IPS-18a (cell line): ENCODE measurements at regions not wholly inside any gene's neighbourhood (a gene's known extent, or its start where the extent isn't known, plus 50 kb on each side); places are given as distances from the start of the nearest gene placed in this dataset.

ENCODE experiments used
- H3K27ac ChIP-seq: one replicate; pipeline ENCODE4 v1.5.1; 2013; ENCODE audit warnings: low read length
- H3K27me3 ChIP-seq: one replicate; pipeline ENCODE4 v1.6.1; 2013; ENCODE audit warnings: mild to moderate bottlenecking, low read length; ENCODE audit not compliant: control insufficient read depth, insufficient read depth
- H3K36me3 ChIP-seq: one replicate; pipeline ENCODE4 v1.6.1; 2013; ENCODE audit warnings: low read depth, low read length; ENCODE audit not compliant: control insufficient read depth
- H3K4me1 ChIP-seq: one replicate; pipeline ENCODE4 v1.6.1; 2013; ENCODE audit warnings: low read depth, low read length; ENCODE audit not compliant: control insufficient read depth
- H3K4me3 ChIP-seq: one replicate; pipeline ENCODE4 v1.5.1; 2013; ENCODE audit warnings: low read length
- H3K9ac ChIP-seq: one replicate; pipeline ENCODE4 v1.6.1; 2013; ENCODE audit warnings: mild to moderate bottlenecking, low read length, moderate library complexity
- H3K9me3 ChIP-seq: one replicate; pipeline ENCODE4 v1.6.1; 2013; ENCODE audit warnings: low read depth, low read length; ENCODE audit not compliant: control insufficient read depth

DNA sequence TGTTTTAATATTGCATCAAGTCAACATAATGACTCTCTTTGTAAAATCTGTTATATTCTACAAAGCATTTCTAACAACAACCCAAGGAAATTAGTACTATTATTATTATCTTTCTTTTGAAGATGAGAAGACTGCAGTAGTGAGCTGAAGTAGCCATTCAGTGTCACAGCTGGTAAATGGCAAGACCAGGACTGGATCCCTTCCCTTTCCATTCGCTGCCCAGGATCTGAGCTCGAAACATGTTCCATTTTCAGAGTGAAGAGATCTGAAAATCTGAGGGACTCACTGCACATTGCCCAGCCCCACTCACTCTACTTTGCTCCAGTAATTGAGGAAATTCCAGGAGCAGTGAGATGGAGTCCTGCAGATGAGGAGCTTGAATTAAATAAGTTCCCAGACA lies 240.0 kb upstream of the BLID start:
- Histone ChIP-seq H3K27me3 (no peaks in the 10 kb centered on the region), H3K9me3 (no peaks in the 10 kb centered on the region), H3K27ac (no peak overlapping the region), H3K9ac (no peak overlapping the region), H3K36me3 (no peaks in the 10 kb centered on the region), H3K4me3 (no peak overlapping the region), H3K4me1 (no peaks in the 10 kb centered on the region)

DNA sequence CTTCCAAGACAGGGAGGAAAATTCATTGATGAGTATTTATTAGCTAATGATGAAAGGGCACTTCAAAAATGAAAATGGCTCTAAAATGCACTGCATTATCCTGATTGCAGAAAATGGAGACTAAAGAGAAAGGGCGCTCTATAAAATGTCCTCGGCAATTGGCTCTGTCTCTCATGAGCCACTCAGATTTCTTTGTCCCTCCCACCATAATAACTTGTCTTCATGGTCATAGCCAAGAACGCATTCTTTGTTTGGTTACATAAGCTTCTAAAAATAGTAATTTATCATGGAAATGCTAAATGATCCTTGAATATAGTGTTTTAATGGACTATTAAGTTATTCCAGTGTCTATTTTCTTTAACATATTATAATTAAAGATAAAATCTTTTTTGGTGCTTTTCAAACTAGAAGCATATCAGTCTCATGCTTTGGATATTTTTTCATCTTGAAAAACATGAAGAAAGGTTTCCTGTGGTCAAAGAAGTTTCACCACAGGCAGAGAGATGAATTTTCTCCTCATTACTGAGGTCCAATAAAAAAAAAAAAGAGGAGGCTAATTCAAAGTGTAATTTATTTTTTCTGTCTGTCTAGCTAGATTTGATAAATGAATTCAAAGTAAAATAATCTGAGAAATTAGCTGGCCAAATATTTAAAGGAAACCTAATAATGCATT lies 238.1 kb upstream of the BLID start:
- H3K4me1 ChIP-seq = no peaks in the 10 kb centered on the region
- H3K9me3 ChIP-seq = no peaks in the 10 kb centered on the region
- H3K4me3 ChIP-seq = no peak overlapping the region
- H3K9ac ChIP-seq = no peak overlapping the region
- no peaks in the 10 kb centered on the region for H3K27me3 ChIP-seq
- H3K36me3 ChIP-seq = no peaks in the 10 kb centered on the region
- H3K27ac ChIP-seq = no peak overlapping the region

DNA sequence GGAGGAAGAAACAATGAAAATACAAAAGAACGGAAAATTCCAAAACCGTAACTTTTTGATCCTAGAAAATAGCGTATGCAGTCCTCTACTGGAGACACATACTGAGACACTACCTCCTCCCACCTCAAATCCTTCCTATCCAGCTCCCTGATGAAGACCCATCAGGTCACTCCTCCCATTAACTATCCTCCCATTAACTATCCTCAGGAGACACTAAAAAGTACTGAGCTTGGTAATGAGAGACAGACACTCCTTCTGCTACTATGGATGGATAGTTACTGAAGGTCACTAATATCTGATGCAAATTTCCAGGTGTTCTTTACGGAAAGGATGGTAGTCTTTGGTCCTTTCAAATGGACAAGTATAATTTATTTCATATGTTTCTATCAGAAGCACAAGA lies 237.5 kb upstream of the BLID start:
- H3K4me1 ChIP-seq = no peaks in the 10 kb centered on the region
- H3K9ac ChIP-seq = no peak overlapping the region
- H3K36me3 ChIP-seq = no peaks in the 10 kb centered on the region
- no peaks in the 10 kb centered on the region for H3K27me3 ChIP-seq
- no peaks in the 10 kb centered on the region for H3K9me3 ChIP-seq
- no peak overlapping the region for H3K27ac ChIP-seq
- no peak overlapping the region for H3K4me3 ChIP-seq

DNA sequence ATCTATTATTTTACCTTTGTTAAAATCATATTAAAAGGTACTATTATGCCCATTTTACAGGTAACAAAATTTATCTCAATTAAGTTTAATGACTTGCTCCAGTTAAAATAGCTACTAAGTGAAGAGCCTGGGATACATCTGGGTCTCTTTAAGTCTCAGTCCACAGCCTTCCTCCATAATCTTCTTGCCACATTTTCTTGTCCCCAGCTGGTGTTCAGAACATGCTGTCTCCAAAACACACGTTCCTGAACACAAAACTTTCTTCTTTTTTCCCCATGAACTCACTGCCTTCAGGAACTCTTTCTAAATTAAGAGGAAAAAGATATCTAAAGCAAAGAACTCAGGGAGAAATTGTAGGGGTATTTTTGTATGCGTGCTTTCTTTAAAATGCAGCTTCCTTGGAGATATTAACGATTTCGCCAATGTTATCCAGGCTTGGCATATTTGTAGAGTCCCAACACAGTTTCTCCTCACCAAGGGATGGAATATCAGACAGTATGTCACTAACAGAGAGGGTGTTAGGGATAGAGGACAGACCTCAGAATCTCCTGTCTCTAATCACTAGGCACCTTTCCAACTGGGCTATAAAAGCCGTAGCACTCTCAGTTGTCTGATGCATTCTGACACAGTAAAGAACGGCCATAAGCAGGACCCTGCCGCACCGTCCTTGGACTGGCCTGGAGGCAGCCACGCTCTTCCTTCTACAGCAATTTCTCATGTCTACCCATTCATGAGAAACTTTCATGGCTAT lies 232.8 kb upstream of the BLID start:
- H3K36me3 ChIP-seq = no peaks in the 10 kb centered on the region
- H3K27me3 ChIP-seq = no peaks in the 10 kb centered on the region
- no peaks in the 10 kb centered on the region for H3K4me1 ChIP-seq

DNA sequence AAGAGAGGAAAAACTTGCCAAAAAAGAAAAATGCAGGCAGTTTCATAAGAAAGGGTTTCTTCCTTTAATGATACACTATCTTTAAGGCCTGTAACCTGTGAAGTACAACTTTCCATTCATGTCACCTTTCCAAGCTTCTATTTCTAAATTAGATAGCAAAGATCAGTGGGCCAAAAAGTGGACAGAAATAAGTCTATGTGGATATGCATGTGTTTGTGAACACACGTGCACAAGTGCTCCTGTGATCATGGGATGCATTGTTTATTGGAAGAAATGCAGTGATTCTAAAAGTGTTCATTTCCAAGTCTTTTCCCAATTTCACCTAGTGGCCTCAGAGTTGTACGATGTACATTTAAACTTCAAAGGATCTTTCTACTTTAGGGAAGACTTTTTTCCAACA lies 230.0 kb upstream of the BLID start:
- H3K36me3 ChIP-seq = no peaks in the 10 kb centered on the region
- no peaks in the 10 kb centered on the region for H3K27me3 ChIP-seq
- no peak overlapping the region for H3K4me3 ChIP-seq
- H3K27ac ChIP-seq = no peak overlapping the region
- H3K9me3 ChIP-seq = no peaks in the 10 kb centered on the region
- no peaks in the 10 kb centered on the region for H3K4me1 ChIP-seq
- no peak overlapping the region for H3K9ac ChIP-seq

More for the DNA sequence above, 232.8 kb upstream of the BLID start:
- no peak overlapping the region for H3K27ac ChIP-seq
- no peaks in the 10 kb centered on the region for H3K9me3 ChIP-seq
- no peak overlapping the region for H3K9ac ChIP-seq
- no peak overlapping the region for H3K4me3 ChIP-seq

DNA sequence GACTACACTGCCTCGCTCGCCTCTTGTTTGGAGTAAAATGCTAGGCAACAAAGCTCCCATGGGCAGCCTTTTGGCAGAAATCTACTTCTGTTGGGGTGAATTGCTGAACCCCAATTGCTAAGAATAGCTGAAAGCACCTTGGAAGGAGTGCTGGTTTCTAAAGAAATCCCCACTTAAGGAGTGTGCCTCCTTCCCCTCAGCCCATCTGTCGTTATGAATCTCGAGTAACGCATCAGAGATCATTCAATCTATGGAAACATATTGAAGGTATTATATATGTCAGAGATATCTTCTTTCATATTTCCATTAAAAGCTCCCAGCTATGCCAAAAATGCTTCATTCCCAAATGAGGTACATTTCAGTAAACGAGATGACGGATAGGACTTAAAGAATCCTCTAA lies 229.6 kb upstream of the BLID start:
- no peaks in the 10 kb centered on the region for H3K4me1 ChIP-seq
- H3K9me3 ChIP-seq = no peaks in the 10 kb centered on the region
- no peak overlapping the region for H3K4me3 ChIP-seq
- H3K27ac ChIP-seq = no peak overlapping the region
- H3K9ac ChIP-seq = no peak overlapping the region
- no peaks in the 10 kb centered on the region for H3K27me3 ChIP-seq
- H3K36me3 ChIP-seq = no peaks in the 10 kb centered on the region

DNA sequence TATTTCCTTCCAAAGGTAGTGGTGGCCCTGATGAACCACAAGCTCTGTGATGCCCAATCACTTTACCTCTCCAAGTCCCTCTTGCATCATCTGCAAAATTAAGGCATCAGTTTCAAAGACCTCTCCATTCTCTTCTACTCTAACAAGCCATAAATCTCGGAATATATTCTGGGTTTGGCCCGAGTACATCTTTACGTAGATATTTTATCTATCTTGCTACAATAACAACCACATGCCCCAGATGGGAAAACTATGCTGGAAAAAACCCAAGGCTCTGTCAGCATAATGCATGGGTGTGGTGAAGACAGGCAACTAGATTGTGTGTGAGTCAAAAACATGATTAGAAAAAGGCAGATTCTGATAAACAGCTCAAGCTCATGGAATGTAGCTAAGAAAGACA lies 228.2 kb upstream of the BLID start:
- H3K4me3 ChIP-seq = no peak overlapping the region
- no peak overlapping the region for H3K9ac ChIP-seq
- no peaks in the 10 kb centered on the region for H3K4me1 ChIP-seq
- H3K9me3 ChIP-seq = no peaks in the 10 kb centered on the region
- H3K27me3 ChIP-seq = no peaks in the 10 kb centered on the region
- no peaks in the 10 kb centered on the region for H3K36me3 ChIP-seq
- no peak overlapping the region for H3K27ac ChIP-seq

DNA sequence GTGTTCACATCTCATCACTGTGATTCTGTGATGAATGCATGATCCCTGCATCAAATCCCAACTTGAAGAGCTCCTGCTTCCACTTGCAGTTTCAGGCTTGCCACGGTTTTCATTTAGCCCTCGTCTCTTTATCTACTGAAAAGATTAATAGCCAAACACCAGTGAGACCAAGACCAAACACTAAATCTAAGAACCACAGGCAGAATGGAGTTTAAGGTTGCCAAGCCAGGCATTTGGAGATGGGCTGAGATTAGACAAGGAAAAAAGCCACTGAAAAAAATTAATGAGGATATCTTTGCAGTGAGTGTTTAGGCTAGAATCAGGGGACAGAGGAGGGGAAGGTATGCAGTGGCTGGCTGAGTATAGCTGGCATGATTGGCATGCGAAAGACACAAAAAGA lies 227.2 kb upstream of the BLID start:
- Histone ChIP-seq H3K36me3 (no peaks in the 10 kb centered on the region), H3K4me1 (no peaks in the 10 kb centered on the region), H3K27me3 (no peaks in the 10 kb centered on the region), H3K9me3 (no peaks in the 10 kb centered on the region), H3K27ac (no peak overlapping the region), H3K4me3 (no peak overlapping the region), H3K9ac (no peak overlapping the region)

DNA sequence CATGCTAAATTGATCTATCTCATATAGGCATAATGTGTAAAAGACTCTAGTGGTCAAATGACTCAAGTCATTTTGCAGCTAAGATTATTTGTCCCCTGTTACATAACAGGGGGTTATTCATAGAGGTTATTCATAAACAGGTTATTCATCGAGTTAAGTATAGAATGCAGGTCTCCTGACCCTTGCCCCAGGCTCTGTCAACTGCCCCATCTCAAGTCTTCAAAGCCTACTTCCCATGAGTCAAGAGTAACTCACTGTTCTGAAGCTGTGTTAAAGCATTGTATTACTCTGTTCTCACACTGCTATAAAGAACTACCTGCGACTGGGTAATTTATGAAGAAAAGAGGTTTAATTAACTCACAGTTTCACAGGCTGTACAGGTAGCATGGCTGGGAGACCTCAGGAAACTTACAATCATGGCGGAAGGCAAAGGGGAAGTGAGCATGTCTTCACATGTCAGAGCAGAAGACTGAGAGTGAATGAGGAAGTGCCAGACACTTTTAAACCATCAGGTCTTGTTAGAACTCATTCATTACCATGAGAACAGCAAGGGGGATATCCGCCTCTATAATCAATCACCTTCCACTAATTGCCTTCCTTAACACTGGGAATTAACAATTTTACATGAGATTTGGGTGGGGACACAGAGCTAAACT lies 226.2 kb upstream of the BLID start:
- H3K27me3 ChIP-seq = no peaks in the 10 kb centered on the region
- H3K4me1 ChIP-seq = no peaks in the 10 kb centered on the region
- H3K4me3 ChIP-seq = no peak overlapping the region
- no peaks in the 10 kb centered on the region for H3K36me3 ChIP-seq
- H3K9me3 ChIP-seq = no peaks in the 10 kb centered on the region
- H3K9ac ChIP-seq = no peak overlapping the region
- H3K27ac ChIP-seq = no peak overlapping the region

DNA sequence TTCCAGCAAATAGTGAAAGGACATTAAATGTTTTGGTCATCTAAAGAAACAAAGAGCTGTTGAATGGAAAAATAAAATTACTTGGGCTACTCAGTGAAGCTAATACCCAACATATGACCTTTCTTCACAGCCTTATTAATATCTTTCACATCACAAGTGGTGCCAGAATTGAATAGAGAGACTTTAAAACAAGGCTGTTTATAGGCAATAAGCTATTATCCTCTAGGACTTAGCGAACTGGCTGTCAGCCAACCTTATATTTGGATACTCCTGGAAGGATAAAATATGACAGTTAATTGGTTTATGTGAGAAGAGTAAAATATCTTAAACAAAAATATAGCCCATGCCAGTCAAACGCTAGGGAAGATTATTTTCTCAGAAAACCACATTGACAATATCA lies 225.5 kb upstream of the BLID start:
- Histone ChIP-seq H3K9ac (no peak overlapping the region), H3K4me3 (no peak overlapping the region), H3K4me1 (no peaks in the 10 kb centered on the region), H3K36me3 (no peaks in the 10 kb centered on the region), H3K27me3 (no peaks in the 10 kb centered on the region), H3K27ac (no peak overlapping the region), H3K9me3 (no peaks in the 10 kb centered on the region)

DNA sequence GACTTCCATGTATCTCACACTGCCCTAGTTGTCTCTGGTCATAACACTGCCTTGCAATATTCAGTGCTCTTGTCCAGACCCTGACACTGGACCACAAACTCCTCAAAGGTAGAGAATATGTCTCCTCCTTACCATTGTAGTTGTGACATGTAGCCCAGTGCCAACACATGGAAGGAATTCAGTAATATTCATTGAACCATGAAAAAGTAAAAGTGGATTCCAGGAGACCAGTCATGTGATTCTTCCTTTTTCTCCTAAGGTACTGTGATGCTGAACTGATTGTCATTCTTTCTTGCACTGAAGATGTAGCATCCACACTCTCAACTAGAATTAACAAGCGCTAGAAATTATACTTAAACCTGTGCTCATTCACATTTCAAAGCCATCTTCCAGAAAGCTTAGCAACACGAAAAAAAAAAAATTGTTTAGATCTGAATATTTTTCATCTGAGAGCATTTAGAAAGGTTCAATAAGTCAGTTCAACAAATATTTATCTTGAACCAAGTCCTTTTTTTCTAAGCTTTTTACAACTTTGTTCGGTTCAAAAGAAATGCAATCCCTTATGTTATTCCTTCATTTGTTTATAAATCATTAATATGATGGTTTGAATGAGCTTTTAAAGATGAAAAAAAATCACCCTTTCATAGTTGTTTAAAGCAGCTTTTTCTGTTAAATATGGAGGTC lies 224.7 kb upstream of the BLID start:
- H3K36me3 ChIP-seq = no peaks in the 10 kb centered on the region
- no peaks in the 10 kb centered on the region for H3K4me1 ChIP-seq
- H3K4me3 ChIP-seq = no peak overlapping the region
- H3K9ac ChIP-seq = no peak overlapping the region
- H3K27ac ChIP-seq = no peak overlapping the region
- no peaks in the 10 kb centered on the region for H3K27me3 ChIP-seq
- H3K9me3 ChIP-seq = no peaks in the 10 kb centered on the region
